ENCODE measurements at regions not wholly inside any gene's neighbourhood (a gene's known extent, or its start where the extent isn't known, plus 50 kb on each side); places are given as distances from the start of the nearest gene placed in this dataset.

GRCh38 chr3:30180310-30181177 lies 425.9 kb upstream of the TGFBR2 start:
- no peak for TF ChIP-seq CTCF (conservative IDR thresholded peaks at IDR 0.05)
- TF ChIP-seq ZFX (IDR thresholded peaks at IDR 0.05): no peak
